ENCODE measurements at regions not wholly inside any gene's neighbourhood (a gene's known extent, or its start where the extent isn't known, plus 50 kb on each side); places are given as distances from the start of the nearest gene placed in this dataset.
"Not testable (repeated sequence)": the region's sequence is repeated elsewhere in the genome, so short reads cannot be mapped to it uniquely, and the experiment has no call there.

DNA sequence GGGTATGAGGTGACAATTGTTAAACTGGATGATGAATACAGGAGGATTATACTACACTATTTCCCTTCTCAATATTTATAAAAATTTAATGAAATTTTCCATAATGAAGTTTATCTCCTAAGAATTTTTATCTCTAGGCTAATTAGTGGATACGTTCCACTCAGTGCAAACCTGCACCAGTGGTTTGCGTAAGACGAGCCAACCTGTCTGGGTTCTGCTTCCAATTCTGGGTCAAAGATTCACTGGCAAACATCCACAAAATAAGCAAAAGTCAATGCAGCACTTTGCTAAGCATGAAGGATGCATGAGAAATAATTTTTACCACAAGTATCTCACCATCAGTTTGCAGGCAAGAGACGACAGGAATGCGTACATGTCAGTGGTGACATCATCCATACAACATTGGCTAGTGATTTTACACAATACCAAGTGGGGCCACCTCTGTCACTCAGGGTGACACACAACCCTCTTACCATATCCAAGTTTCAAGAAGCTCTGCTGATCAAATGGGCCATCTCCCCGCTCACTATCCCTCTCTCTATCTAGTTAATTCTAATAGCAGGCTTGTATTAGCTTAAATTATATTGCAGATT lies 51.7 kb downstream of the FAM50B start:
- DNase-seq: no peak

DNA sequence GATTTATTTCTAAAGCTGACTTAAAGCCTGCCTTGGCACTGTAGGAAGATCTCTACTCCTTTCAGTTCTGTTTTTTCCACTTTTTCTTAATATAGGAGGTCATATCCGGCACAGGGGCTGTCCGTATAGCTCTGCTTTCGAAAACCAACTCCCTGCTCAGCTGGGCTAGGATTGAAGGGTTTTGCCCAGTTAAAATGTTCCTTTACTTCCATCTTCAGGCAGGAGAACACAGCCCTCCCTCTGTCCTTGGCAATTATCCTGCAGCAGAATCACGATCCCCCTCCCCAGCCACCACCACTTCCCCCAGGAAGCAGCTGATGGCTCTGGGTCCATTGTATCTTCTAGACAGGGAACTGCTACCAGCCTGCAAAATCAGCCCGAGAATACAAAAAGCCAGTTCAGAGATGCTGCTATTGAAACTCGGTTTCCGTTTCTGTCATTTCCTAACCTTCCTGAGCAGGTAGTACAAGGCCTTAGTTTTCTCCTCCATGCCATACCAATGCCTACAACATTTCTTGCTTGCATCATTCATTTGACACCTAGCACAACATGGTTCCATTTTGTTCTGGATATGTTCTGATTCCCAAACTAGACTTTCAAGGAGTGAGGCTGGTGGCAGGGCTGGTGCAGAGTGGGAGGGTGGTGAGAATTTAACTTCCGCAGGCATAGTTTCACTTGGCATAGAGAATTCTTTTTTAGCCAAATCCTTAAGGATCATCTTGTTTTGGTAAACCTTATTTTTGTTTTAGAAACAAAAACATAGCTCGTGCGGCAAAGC lies 53.9 kb downstream of the FAM50B start:
- DNase-seq: no peak

DNA sequence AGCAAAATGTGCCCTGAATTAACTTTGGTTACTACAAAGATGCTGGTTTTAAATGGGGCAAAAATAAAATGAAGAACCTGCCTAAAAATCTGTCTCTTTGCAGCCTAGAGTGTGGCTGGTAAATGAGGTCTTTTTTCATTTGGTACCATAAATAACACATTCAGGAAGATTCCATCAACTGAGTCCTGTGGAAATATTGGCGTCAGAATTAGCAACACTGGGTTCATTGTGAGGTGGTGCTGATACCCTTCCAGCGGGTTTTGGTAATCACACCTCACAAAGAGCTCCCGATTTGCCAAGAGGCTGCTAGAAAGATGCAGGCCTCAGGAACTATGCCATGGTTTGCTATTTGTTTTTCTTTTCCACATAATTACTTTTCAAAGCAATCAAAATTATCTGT lies 55.3 kb downstream of the FAM50B start:
- DNase-seq: no peak

DNA sequence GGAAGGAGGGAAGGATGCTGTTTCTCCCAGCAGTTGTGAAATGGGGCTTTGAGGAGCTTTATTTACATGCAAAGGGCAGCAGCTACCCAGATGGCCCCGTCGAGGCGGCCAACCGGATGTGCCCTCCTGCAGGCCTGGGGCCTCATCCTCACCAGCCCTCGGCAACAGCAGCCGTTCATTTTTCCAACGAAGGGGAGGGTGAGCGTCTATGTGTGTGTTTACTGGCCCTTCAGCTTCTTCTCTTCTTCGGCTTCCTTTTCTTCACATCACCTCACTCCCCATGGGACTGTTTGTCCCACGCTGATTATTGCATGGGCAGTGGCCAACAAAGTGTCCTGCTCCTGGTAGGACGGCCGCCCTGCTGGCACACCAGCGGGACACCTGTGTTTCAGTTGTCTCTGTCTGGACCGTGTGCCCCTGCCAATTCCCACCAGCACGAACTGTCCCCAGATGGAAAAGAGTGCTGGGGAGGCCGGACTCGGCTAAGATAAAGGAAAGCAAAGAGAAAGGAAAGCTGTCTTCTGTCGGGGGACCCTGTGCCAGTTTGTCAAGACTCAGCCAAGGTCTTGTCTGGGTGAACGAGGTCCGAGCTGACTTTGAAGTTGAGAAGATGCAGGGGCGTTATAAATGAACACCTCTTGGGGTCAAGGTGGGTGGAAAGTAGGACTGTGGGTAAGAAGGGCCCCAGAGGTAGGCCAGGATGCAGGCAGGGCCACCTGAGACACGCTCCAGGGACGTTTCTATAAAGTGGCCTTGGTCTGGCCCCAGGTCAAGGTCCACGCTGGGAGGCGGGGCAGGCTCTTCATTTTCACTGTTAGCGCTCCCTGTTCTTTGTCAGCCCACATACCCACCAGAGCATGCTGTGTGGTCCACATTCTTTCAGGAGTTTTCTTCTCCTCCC lies 57.0 kb downstream of the FAM50B start:
- no peak for DNase-seq

DNA sequence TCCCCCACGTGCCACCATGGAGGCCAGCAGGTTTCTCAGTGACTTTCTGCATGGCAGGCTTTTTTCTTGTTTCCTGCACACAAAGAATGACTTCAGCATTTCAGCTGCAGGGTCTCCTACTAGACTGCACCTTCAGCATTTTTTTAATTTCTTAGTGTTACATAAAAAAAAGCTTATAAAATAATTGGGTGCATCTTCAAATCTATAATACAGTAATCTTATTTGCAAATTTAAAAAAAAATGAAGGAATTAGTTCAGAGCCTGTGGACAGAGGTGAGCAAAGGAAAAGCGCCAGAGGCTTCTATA lies 57.6 kb downstream of the FAM50B start:
- DNase-seq: no peak

DNA sequence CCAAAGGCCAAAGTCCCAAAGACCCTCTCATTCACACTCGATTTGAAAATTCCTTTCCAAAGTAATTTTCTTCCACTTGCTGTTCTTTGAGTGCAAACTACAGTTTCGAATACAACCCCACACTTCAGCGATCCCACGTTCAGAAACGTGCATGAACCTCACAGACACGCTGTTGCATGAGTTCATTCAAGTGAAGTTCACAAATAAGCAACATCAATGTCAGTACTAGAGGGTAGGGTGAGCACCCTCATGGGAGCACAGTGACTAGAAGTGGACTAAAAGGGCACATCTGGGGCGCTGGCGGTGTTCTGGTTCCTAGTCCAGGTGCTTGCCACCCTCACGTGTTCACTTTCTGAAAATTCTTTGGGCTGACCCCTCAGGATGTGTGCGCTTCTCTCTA lies 59.0 kb downstream of the FAM50B start:
- no peak for DNase-seq

DNA sequence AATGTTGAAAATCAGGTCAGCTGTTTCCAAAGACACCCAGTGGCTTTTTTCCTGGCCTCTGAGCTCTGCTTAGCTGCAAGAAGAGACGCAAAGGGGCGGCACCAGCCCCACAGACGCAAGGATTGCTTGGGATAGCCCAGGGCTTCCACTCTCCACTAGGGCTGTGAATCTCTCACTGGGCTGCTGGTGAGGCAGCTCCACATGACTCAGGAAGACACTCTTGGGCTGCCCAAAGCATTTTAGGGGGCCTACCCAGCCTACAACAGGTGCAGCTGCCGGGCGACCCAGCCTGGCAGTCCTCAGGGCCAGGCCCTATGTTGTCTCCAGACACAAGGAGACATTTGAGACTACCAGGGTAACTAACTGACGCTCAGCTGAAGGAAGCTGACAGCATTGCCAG lies 59.8 kb downstream of the FAM50B start:
- no peak for DNase-seq

DNA sequence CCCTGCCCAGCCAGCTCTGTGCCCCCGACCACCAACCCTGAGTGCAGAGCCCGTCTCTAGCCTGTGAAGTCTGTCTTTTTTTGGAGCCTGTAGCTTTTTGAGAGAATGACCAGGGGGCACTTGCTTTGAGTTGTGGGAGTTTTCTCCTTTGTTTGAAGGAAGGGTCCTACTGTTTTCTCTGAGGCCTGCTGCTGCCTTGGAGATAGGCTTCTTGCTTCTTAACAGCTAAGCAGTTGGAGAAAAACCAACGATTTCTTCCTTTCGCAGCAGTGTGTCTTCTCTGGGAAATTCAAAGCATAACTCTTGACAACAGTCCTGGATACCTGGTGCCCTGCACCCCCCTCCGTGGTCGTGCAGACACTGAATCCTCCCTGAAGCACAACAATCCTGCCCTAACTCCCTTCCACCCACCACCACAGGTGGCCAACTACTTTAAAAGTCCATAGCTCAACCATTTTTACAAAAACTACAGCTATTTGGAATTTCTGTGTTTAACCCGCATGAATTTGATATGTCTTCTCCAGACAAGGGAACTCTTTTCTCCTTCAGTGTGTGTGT lies 61.0 kb downstream of the FAM50B start:
- no peak for DNase-seq

DNA sequence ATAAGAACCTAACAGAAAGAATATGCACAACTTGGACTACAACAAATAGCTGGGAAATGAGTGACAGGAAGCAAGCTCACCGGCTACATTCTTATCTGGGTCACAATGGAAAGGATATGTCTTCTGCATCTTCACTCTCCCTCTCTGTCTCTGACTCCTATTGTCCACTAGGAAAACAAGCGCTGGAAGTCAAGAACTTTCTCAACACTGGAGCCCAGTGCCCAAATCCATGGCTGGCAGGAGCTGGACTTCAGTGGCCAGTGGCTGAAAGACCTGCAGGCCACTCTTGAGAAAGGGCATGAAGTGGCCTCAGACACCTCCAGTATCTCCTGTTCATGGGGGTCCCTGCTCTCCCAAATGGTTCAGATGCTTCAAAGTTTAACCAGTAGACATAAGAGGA lies 62.0 kb downstream of the FAM50B start:
- DNase-seq: no peak

DNA sequence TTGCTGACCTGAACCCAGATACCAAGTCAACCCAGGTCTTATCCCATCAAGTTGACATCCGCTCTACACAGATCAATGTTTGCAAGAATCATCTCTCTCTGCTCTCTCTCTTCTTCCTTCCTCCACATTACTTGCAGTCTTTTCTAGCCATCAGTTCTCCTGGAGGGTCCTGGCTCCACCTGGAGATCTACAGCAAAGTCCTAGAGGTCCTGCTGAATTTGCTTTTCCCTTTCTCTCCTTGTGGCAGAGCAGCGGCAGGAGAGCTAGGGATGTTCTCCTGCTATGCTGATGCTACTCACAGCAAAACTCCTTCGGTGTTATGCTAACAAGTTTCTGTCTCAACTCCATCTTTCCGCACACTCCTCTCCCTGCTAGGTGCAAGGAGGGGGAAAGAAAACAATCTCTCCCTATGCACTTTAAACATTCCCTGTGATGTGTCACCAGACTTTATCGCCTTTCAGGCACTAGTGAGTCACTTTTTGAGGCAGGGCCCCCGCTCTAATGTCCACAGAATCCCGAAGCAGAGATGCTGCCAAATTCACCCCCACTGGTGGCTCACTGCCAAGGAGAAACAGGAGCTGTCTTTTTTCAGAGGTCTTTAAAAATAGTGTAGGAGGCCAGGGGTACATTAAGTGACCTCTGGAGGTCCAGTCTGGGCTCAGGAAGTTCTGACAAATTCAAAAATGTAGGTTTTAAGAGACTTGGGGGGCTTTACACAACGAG lies 62.6 kb downstream of the FAM50B start:
- no peak for DNase-seq

DNA sequence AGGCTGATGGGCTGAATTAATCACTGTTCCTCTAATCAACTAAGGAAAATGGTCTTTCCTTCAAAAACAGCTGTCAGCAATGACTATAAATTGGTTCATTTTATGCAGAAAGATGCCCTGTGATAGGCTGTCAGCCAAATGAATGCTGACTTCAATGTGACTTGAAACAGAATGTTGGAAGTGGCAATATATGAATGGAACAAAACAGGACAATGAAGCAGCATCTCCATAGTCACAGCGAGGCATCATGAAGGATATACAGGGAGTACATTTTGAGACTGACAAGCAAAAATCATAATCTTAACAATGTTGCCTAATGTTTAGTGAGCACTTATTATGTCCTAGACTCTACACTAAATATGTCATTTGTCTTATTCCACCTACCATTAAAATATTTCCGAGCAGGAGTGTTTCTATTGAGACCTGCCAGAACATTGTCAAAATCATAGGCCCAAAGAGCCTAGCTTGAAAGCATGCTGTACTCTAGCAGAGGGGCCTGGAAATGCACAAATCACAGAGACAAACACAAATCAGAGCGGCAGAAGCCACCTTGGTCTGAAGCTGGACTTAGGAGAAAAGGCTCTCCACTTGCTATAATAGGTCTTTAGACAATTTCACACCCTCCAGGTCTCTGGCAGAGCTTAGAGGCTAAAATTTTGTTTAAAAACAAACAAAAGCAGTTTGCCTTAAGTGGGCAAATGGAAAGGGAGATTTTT lies 63.3 kb downstream of the FAM50B start:
- DNase-seq: no peak

DNA sequence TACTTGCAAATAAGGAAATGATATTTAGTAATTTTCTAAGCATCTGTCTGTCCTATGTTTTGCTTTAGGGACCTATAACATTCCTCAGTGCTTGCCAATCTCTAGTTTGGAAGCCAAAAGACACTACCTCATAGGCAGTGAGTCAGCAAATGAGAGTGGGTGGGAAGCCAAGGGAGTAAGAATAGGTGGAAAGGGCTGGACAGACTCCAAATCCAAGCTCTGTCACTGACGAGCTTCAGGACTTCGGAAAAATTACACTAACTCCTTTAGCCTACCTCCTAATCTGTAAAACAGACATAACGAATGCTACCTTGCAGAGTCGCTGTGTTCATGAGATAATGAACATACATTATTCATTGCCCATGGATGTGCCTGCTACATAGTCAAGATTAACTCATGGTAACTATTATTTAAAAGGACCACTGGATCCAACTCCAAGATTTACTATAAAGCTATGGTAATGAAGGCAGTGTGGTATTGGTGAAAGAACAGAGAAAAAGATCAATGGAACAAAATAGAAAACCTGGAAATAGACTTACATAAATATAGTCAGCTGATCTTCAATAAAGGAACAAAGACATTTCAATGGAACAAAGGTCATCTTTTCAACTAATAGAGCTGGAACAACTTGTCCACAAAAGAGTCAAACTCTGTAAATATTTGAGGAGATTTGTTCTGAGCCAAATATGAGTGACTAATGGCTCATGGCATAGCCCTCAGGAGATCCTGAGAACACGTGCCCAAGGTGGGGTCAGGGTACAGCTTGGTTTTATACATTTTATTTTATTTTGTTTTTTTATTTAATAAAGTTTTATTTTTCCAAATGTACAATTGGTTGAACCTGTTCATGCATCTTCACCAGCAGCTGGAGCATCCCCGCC lies 64.1 kb downstream of the FAM50B start:
- no peak for DNase-seq

DNA sequence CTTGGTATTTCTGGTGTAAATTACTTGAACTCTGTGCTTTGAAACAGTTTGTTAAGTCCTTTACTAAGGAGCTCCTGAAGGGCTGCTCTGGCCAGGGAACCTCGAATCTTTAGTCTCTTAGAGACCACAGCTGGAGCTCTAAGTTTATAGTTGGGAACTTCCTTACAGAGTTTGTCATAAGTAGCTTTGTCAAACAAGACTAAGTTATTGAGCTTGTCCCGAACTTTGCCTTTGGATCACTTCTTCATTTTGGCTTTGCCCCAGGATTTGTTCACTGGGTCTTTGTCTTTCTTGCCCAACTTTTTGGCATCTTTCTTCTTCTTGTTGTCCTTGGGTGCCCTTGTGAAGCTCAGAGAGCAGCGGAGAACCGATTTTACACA lies 64.8 kb downstream of the FAM50B start:
- DNase-seq: no peak

DNA sequence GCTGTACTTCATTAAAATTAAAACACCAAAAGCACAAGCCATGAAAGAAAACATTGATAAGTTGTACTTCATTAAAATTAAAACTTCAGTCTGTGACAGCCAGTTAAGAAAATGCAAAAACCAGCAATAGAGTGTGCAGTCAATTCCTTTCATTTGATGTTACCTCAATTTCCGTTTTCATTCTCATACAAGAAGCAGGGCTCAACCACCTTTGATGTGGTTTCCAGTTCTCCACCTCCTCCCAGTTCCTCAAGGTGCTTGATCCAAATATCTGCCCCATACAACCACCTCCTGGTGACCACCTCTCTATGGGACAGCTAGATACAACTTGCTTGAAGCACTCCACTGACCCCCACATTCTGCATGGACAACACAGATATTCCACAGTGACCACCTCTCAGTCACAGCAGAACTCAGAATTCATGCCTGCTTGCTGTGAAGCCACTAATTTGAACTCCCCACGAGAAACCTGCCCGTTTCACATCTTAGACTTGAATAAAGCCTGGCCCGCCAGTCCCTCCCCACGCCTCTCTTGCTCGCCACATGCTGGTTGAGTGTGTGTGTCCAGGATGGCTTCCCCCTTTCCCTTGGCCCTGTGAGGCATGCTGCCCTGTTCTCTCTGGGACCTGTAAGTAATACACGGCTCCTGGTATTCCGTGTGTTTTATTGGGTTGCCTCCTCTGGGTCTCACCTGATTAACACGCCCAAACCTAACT lies 66.1 kb downstream of the FAM50B start:
- no peak for DNase-seq

DNA sequence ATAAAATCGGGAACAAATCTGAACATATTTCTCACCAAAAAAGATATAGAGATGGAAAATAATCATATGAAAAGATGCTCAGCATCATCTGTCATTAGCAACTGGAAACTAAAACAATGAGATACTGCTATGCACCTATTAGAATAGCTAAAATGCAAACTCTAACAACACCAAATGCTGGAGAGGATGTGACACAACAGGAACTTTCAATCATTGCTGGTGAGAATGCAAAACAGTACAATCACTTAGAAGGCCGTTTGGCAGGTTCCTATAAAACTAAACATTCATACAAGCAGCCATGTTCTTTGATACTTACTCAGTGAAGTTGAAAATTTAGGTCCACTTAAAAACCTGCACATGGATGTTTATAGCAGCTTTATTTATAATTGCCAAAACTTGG lies 67.0 kb downstream of the FAM50B start:
- no peak for DNase-seq

DNA sequence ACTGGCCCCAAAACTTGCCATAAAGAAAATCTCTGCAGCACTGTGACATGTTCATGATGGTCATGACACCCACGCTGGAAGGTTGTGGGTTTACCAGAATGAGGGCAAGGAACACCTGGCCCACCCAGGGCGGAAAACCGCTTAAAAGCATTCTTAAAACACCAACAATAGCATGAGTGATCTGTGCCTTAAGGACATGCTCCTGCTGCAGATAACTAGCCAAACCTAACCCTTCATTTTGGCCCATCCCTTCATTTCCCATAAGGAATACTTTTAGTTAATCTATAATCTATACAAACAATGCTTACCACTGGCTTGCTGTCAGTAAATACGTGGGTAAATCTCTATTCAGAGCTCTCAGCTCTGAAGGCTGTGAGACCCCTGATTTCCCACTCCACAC lies 67.6 kb downstream of the FAM50B start:
- DNase-seq: not testable (repeated sequence)

DNA sequence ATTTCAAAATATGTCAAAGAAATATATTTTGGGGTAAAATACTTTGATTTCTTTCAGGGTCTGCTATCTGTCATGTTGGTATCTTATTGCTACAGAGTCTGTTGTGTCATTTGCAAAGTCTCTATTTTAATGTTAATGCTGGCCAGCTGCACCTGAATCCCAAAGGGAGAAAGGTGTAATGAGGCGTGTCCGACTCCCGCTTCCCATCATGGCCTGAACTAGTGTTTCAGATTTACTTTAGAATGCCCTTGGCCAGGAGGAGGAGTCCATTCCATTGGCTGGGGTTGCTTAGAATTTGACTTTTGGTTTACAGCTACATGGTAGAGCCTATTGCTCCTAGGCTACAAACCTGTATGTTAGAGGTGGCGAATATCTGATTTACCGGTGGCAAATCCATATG lies 69.3 kb downstream of the FAM50B start:
- no peak for DNase-seq

DNA sequence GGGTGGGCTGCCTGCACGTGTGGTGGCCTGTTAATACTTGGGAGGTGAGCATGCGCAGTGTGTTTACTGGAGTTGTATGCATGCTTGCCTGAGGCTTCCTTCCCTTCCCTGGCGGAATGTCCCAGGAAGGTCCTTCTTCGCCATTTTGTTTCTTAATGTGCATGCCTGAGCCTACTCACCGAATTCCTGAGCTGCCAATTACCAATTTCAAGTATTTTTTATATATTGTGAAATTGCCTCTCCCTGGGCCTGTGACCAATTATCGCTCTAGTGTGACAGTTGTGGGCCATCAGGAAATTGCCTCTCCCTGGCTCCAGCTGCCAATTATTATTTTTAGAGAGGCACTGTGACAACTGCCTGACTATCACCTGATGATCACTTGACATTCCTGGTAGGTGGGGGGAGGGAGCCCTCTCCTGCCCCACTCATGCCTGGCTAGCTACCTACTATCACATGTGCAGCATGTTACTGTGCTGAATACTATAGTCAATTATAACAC lies 70.0 kb downstream of the FAM50B start:
- no peak for DNase-seq

DNA sequence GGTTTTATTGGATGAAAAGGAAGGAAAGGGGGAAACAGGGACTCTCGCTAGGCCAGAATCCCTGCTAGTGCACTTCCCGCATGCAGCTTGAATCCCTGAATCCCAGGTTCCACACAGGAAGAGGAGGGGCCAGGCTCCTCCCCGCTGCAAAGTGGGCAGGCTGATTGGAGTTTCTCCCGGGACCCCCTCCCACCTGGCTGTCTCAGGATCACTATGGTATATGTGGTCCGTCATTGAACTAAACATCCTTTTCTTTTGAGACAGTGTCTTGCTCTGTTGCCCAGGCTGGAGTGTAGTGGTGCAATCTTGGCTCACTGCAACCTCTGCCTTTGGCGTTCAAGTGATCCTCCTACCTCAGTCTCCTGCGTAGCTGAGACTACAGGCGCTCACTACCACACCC lies 70.7 kb downstream of the FAM50B start:
- DNase-seq: no peak

DNA sequence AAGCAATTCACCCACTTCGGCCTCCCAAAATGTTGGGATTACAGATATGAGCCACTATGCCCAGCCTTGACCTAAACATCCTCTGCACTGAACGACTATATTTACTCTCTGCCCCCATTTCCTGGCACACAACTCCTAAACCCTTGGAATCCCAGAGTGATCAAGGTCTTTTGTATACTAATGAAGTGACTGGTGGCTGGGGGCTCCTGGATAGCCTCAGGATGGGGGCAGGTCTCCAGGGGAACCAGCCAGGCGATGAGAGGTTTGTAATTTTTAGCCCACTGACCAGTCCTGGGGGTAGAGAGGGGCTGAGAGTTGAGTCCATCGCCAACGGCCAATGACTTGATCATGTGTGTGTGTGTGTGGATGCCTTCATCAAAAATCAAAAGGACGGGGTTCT lies 71.1 kb downstream of the FAM50B start:
- DNase-seq: no peak

Measured in hippocampal formation (tissue), 2 donors.